Lower leg skin (tissue), 3 donors: ENCODE measurements at regions not wholly inside any gene's neighbourhood (a gene's known extent, or its start where the extent isn't known, plus 50 kb on each side); places are given as distances from the start of the nearest gene placed in this dataset.

Experiments used
- POLR2A ChIP-seq, 2 donors: fragments of 450-650 bp; IDR thresholded peaks; one replicate each; pipeline ENCODE4 v1.6.1; 2016 to 2017; ENCODE audit warnings: antibody characterized with exemption in 2 of 2, mild to moderate bottlenecking in 1 of 2, moderate library complexity in 1 of 2
- TF ChIP-seq, protein P1 (sequence below), 3 donors: fragments of 450-650 bp; IDR thresholded peaks; one replicate each; pipeline ENCODE4 v1.5.1; 2016; ENCODE audit warnings: antibody characterized with exemption in 3 of 3, mild to moderate bottlenecking in 3 of 3, moderate library complexity in 2 of 3

DNA sequence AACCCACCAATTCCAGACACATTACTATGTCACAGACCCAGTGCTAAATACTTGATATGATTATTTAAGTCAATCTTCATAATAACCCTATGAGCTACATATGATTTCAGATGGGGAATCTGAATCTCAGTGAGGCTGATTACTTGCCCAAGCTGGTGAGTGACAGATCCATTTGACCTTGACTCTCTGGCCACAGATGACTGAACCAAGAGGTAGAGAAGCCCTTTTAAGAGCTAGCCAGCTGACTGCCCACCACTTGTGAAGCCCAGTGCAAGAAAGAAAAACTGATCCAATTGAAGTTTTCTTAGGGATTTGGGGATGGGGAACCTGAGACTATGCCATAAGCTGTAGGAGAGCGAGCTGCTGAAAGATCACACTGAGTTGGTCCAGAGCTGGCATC, 124.7 kb upstream of the SPATA12 start:
- TF ChIP-seq, protein P1, sequence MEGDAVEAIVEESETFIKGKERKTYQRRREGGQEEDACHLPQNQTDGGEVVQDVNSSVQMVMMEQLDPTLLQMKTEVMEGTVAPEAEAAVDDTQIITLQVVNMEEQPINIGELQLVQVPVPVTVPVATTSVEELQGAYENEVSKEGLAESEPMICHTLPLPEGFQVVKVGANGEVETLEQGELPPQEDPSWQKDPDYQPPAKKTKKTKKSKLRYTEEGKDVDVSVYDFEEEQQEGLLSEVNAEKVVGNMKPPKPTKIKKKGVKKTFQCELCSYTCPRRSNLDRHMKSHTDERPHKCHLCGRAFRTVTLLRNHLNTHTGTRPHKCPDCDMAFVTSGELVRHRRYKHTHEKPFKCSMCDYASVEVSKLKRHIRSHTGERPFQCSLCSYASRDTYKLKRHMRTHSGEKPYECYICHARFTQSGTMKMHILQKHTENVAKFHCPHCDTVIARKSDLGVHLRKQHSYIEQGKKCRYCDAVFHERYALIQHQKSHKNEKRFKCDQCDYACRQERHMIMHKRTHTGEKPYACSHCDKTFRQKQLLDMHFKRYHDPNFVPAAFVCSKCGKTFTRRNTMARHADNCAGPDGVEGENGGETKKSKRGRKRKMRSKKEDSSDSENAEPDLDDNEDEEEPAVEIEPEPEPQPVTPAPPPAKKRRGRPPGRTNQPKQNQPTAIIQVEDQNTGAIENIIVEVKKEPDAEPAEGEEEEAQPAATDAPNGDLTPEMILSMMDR (IDR thresholded peaks at IDR 0.05) = no peak
- TF ChIP-seq POLR2A (IDR thresholded peaks at IDR 0.05) = no peak
